Transverse colon (tissue), 3 donors: ENCODE measurements at regions not wholly inside any gene's neighbourhood (a gene's known extent, or its start where the extent isn't known, plus 50 kb on each side); places are given as distances from the start of the nearest gene placed in this dataset.

Experiments
- CTCF ChIP-seq, 5 experiments: fragments of 200-600 bp in 3 of 5; fragments of 450-650 bp in 2 of 5; sonication (generic) in 3 of 5; IDR thresholded peaks; 1 replicate in 2 of 5; 2 replicates in 3 of 5; pipeline ENCODE4 v1.5.1; 2016 to 2017; ENCODE audit warnings: antibody characterized with exemption in 5 of 5, inconsistent platforms in 3 of 5, mild to moderate bottlenecking in 2 of 5, moderate library complexity in 1 of 5
- EP300 ChIP-seq: sonication (generic); formaldehyde crosslinking; IDR thresholded peaks from one replicate; pipeline ENCODE4 v1.6.1; 2017; ENCODE audit warnings: antibody characterized with exemption, low read depth

- TF ChIP-seq CTCF (IDR thresholded peaks at IDR 0.05) = no peak
- no peak for TF ChIP-seq EP300
Measured at GRCh38 chr12:127374447-127374846, 892.5 kb upstream of the TMEM132C start.
